ENCODE measurements at regions not wholly inside any gene's neighbourhood (a gene's known extent, or its start where the extent isn't known, plus 50 kb on each side); places are given as distances from the start of the nearest gene placed in this dataset.

DNA sequence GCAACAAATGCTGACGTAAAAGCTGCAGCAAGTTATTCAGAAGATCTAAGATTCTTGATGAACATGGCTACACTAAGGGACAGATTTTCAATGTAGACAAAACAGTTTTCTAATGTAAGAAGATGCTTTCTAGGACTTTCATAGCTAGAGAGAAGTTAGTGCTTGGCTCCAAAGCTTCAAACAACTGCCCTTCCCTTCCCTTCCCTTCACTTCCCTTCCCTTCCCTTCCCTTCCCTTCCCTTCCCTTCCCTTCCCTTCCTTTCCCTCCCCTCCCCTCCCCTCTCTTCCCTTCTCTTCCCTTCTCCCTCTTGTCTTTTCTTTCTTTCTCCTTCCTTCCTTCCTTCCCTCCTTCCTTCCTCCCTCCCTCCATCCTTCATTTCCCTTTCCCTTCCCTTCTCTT, 365.3 kb upstream of the ADGRL4 start:
- TF ChIP-seq HNF4A (conservative IDR thresholded peaks at IDR 0.05) = no peak
- no peak for TF ChIP-seq RAD21 (IDR thresholded peaks at IDR 0.05)
- TF ChIP-seq, protein P1, sequence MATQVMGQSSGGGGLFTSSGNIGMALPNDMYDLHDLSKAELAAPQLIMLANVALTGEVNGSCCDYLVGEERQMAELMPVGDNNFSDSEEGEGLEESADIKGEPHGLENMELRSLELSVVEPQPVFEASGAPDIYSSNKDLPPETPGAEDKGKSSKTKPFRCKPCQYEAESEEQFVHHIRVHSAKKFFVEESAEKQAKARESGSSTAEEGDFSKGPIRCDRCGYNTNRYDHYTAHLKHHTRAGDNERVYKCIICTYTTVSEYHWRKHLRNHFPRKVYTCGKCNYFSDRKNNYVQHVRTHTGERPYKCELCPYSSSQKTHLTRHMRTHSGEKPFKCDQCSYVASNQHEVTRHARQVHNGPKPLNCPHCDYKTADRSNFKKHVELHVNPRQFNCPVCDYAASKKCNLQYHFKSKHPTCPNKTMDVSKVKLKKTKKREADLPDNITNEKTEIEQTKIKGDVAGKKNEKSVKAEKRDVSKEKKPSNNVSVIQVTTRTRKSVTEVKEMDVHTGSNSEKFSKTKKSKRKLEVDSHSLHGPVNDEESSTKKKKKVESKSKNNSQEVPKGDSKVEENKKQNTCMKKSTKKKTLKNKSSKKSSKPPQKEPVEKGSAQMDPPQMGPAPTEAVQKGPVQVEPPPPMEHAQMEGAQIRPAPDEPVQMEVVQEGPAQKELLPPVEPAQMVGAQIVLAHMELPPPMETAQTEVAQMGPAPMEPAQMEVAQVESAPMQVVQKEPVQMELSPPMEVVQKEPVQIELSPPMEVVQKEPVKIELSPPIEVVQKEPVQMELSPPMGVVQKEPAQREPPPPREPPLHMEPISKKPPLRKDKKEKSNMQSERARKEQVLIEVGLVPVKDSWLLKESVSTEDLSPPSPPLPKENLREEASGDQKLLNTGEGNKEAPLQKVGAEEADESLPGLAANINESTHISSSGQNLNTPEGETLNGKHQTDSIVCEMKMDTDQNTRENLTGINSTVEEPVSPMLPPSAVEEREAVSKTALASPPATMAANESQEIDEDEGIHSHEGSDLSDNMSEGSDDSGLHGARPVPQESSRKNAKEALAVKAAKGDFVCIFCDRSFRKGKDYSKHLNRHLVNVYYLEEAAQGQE (IDR thresholded peaks at IDR 0.05) = no peak
- TF ChIP-seq, protein P2, sequence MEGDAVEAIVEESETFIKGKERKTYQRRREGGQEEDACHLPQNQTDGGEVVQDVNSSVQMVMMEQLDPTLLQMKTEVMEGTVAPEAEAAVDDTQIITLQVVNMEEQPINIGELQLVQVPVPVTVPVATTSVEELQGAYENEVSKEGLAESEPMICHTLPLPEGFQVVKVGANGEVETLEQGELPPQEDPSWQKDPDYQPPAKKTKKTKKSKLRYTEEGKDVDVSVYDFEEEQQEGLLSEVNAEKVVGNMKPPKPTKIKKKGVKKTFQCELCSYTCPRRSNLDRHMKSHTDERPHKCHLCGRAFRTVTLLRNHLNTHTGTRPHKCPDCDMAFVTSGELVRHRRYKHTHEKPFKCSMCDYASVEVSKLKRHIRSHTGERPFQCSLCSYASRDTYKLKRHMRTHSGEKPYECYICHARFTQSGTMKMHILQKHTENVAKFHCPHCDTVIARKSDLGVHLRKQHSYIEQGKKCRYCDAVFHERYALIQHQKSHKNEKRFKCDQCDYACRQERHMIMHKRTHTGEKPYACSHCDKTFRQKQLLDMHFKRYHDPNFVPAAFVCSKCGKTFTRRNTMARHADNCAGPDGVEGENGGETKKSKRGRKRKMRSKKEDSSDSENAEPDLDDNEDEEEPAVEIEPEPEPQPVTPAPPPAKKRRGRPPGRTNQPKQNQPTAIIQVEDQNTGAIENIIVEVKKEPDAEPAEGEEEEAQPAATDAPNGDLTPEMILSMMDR (IDR thresholded peaks at IDR 0.05; ENCODE audit: low read depth, low read length, missing input control) = no peak
- TF ChIP-seq EGR1 (IDR thresholded peaks at IDR 0.05; ENCODE audit: low read depth in 2 of 2) = no peak
- TF ChIP-seq GABPA (IDR thresholded peaks at IDR 0.05 in 1 of 2, conservative IDR thresholded peaks at IDR 0.05 in 1 of 2) = no peak
- TF ChIP-seq, protein P3, sequence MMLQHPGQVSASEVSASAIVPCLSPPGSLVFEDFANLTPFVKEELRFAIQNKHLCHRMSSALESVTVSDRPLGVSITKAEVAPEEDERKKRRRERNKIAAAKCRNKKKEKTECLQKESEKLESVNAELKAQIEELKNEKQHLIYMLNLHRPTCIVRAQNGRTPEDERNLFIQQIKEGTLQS (IDR thresholded peaks at IDR 0.05) = no peak

Measured in liver (tissue), 3 donors.